KMS-11 (cell line): ENCODE measurements at regions not wholly inside any gene's neighbourhood (a gene's known extent, or its start where the extent isn't known, plus 50 kb on each side); places are given as distances from the start of the nearest gene placed in this dataset.

Experiments used
- H2AFZ ChIP-seq: fragments of 200-600 bp; sonication (generic); 2 replicates; pipeline ENCODE4 v1.6.1; 2016; ENCODE audit warnings: antibody characterized with exemption, mixed run types, low read depth
- H3K27ac ChIP-seq: fragments of 200-600 bp; sonication (generic); 2 replicates; pipeline ENCODE4 v1.6.1; 2016; ENCODE audit warnings: mild to moderate bottlenecking, mixed run types
- H3K27me3 ChIP-seq: fragments of 200-600 bp; sonication (generic); 2 replicates; pipeline ENCODE4 v1.6.1; 2017; ENCODE audit warnings: mild to moderate bottlenecking, low read depth, mixed run types, moderate library complexity; ENCODE audit not compliant: insufficient read depth
- H3K36me3 ChIP-seq: fragments of 200-600 bp; sonication (generic); 2 replicates; pipeline ENCODE4 v1.6.1; 2017; ENCODE audit warnings: mild to moderate bottlenecking, mixed run types; ENCODE audit not compliant: insufficient read depth
- H3K4me1 ChIP-seq: fragments of 200-600 bp; sonication (generic); 2 replicates; pipeline ENCODE4 v1.6.1; 2016; ENCODE audit warnings: mild to moderate bottlenecking, low read depth, mixed run types; ENCODE audit not compliant: poor library complexity, severe bottlenecking
- H3K4me2 ChIP-seq: fragments of 200-600 bp; sonication (generic); 2 replicates; pipeline ENCODE4 v1.7.0; 2016; ENCODE audit warnings: mild to moderate bottlenecking, mixed run types
- H3K4me3 ChIP-seq: fragments of 200-600 bp; sonication (generic); IDR thresholded peaks from 2 replicates; pipeline ENCODE4 v1.6.1; 2017; ENCODE audit warnings: low read depth, low read length, mixed read lengths; ENCODE audit not compliant: insufficient read depth
- H3K79me2 ChIP-seq: fragments of 200-600 bp; sonication (generic); 2 replicates; pipeline ENCODE4 v1.6.1; 2016; ENCODE audit warnings: low read depth, mixed run types; ENCODE audit not compliant: insufficient read depth
- H3K9ac ChIP-seq: fragments of 200-600 bp; sonication (generic); 2 replicates; pipeline ENCODE4 v1.6.1; 2016; ENCODE audit warnings: mild to moderate bottlenecking, mixed run types
- H4K20me1 ChIP-seq: fragments of 200-600 bp; sonication (generic); 2 replicates; pipeline ENCODE4 v1.6.1; 2016; ENCODE audit warnings: mild to moderate bottlenecking, mixed run types; ENCODE audit not compliant: insufficient read depth
- CTCF ChIP-seq: fragments of 200-600 bp; sonication (generic); conservative IDR thresholded peaks from 2 replicates; pipeline ENCODE4 v1.6.1; 2017; ENCODE audit warnings: low read depth, mild to moderate bottlenecking, antibody characterized with exemption, low read length, moderate library complexity, mixed read lengths

GRCh38 chr6:23086100-23086499 lies 516.7 kb downstream of the HDGFL1 start:
- no peaks in the 10 kb centered on the region for H4K20me1 ChIP-seq
- H3K4me3 ChIP-seq = no peak overlapping the region
- H3K27ac ChIP-seq = no peak overlapping the region
- H3K9ac ChIP-seq = no peak overlapping the region
- no peak overlapping the region for H2AFZ ChIP-seq
- no peak overlapping the region for H3K4me2 ChIP-seq
- no peaks in the 10 kb centered on the region for H3K36me3 ChIP-seq
- H3K4me1 ChIP-seq = no peaks in the 10 kb centered on the region
- H3K79me2 ChIP-seq = no peaks in the 10 kb centered on the region
- no peak for TF ChIP-seq CTCF
- no peaks in the 10 kb centered on the region for H3K27me3 ChIP-seq

- H3K36me3 ChIP-seq = no peaks in the 10 kb centered on the region
- H4K20me1 ChIP-seq = no peaks in the 10 kb centered on the region
Observed at GRCh38 chr6:23087471-23087870, 518.1 kb downstream of the HDGFL1 start.

GRCh38 chr6:23088761-23089160 lies 519.4 kb downstream of the HDGFL1 start:
- Histone ChIP-seq H3K4me3 (no peak overlapping the region), H3K79me2 (no peaks in the 10 kb centered on the region), H3K4me1 (no peaks in the 10 kb centered on the region), H3K36me3 (no peaks in the 10 kb centered on the region), H3K27me3 (no peaks in the 10 kb centered on the region), H4K20me1 (no peaks in the 10 kb centered on the region), H3K4me2 (no peak overlapping the region), H3K27ac (no peak overlapping the region), H2AFZ (no peak overlapping the region), H3K9ac (no peak overlapping the region)
- no peak for TF ChIP-seq CTCF

More at GRCh38 chr6:23087471-23087870, 518.1 kb downstream of the HDGFL1 start:
- Histone ChIP-seq H3K27ac (no peak overlapping the region), H3K79me2 (no peaks in the 10 kb centered on the region), H3K27me3 (no peaks in the 10 kb centered on the region), H3K4me2 (no peak overlapping the region), H3K9ac (no peak overlapping the region), H3K4me3 (no peak overlapping the region), H2AFZ (no peak overlapping the region), H3K4me1 (no peaks in the 10 kb centered on the region)
- TF ChIP-seq CTCF = no peak

- no peak for TF ChIP-seq CTCF
Observed at GRCh38 chr6:23089981-23090380, 520.6 kb downstream of the HDGFL1 start.

More at GRCh38 chr6:23089981-23090380, 520.6 kb downstream of the HDGFL1 start:
- Histone ChIP-seq H3K36me3 (no peaks in the 10 kb centered on the region), H3K27ac (no peak overlapping the region), H3K4me2 (no peak overlapping the region), H3K9ac (no peak overlapping the region), H3K4me3 (no peak overlapping the region), H3K27me3 (no peaks in the 10 kb centered on the region), H3K4me1 (no peaks in the 10 kb centered on the region), H4K20me1 (no peaks in the 10 kb centered on the region), H3K79me2 (no peaks in the 10 kb centered on the region), H2AFZ (no peak overlapping the region)
